A673 (cell line): ENCODE measurements at regions not wholly inside any gene's neighbourhood (a gene's known extent, or its start where the extent isn't known, plus 50 kb on each side); places are given as distances from the start of the nearest gene placed in this dataset.

Experiments used
- BruUV-seq: library from RNA; stranded (reverse); fragments of 400-500 nt; replicated peaks from 2 replicates; lab custom pipeline; 2021; lab: Mats Ljungman, UMichigan
- CTCF ChIA-PET: fragments of 300-600 bp; sonication (Branson Sonifier 250); formaldehyde crosslinking; loops from one replicate; lab custom pipeline; 2022; ENCODE audit warnings: antibody characterized with exemption; lab: Charles Lee
- POLR2A ChIA-PET: fragments of 300-600 bp; sonication (Branson Sonifier 250); formaldehyde crosslinking; loops from one replicate; lab custom pipeline; 2022; ENCODE audit warnings: antibody characterized with exemption; ENCODE audit not compliant: low non-redundant PET; lab: Charles Lee
- DNase-seq: peaks from one replicate; pipeline ENCODE4 v3.0.0-alpha.2; 2015; ENCODE audit warnings: low spot score
- H3K27ac ChIP-seq: fragments of 200-600 bp; sonication (generic); 2 replicates; pipeline ENCODE4 v1.5.1; 2016; ENCODE audit warnings: mixed run types, low read depth, mild to moderate bottlenecking, mixed read lengths, antibody characterized with exemption, low read length; ENCODE audit not compliant: poor library complexity, severe bottlenecking
- H3K27me3 ChIP-seq: fragments of 200-600 bp; sonication (generic); replicated peaks from 2 replicates; pipeline ENCODE4 v1.6.1; 2017; ENCODE audit warnings: mixed run types, low read depth, mild to moderate bottlenecking, mixed read lengths, antibody characterized with exemption, low read length; ENCODE audit not compliant: insufficient read depth, poor library complexity
- H3K36me3 ChIP-seq: fragments of 200-600 bp; sonication (generic); 2 replicates; pipeline ENCODE4 v1.6.1; 2016; ENCODE audit warnings: mixed run types, mild to moderate bottlenecking, mixed read lengths, antibody characterized with exemption, low read length; ENCODE audit not compliant: insufficient read depth, poor library complexity, severe bottlenecking
- H3K4me1 ChIP-seq: fragments of 200-600 bp; sonication (generic); 2 replicates; pipeline ENCODE4 v1.6.1; 2017; ENCODE audit warnings: mixed run types, mild to moderate bottlenecking, mixed read lengths, antibody characterized with exemption, low read length; ENCODE audit not compliant: insufficient read depth, poor library complexity, severe bottlenecking
- H3K4me3 ChIP-seq: fragments of 200-600 bp; sonication (generic); 2 replicates; pipeline ENCODE4 v1.5.1; 2016; ENCODE audit warnings: low read depth, mixed run types, mild to moderate bottlenecking, mixed read lengths, low read length; ENCODE audit not compliant: poor library complexity, severe bottlenecking
- H3K9me3 ChIP-seq: fragments of 200-600 bp; sonication (generic); 2 replicates; pipeline ENCODE4 v1.6.1; 2016; ENCODE audit warnings: mixed run types, low read depth, mild to moderate bottlenecking, mixed read lengths, antibody characterized with exemption, low read length; ENCODE audit not compliant: poor library complexity, severe bottlenecking
- CTCF ChIP-seq: fragments of 300-800, 200-600 bp; sonication (generic); conservative IDR thresholded peaks from 2 replicates; pipeline ENCODE4 v1.5.1; 2017; ENCODE audit warnings: low read depth, mild to moderate bottlenecking, antibody characterized with exemption, low read length, moderate library complexity, mixed read lengths
- EZH2 ChIP-seq: fragments of 200-600 bp; sonication (generic); IDR thresholded peaks from 2 replicates; pipeline ENCODE4 v1.6.1; 2017; ENCODE audit warnings: borderline replicate concordance, low read depth, mild to moderate bottlenecking, mixed read lengths, antibody characterized with exemption, low read length; ENCODE audit not compliant: poor library complexity, severe bottlenecking
- intact Hi-C: fragments of 100-400 bp; cut with micrococcal nuclease; formaldehyde crosslinking; loops from one replicate; pipeline ENCODE4 v1.10.0; 2022; ENCODE audit not compliant: unreplicated experiment

- TF ChIP-seq EZH2 (no peak), CTCF (no peak)
- CTCF ChIA-PET: no interaction called here
- intact Hi-C loops: no loop called here
- POLR2A ChIA-PET: no interaction called here
- no peak overlapping the region for H3K4me3 ChIP-seq
- H3K36me3 ChIP-seq: no peaks in the 10 kb centered on the region
- no peaks in the 10 kb centered on the region for H3K27me3 ChIP-seq
- no peak for DNase-seq
- no peaks in the 10 kb centered on the region for H3K4me1 ChIP-seq
- H3K27ac ChIP-seq: no peak overlapping the region
- no TSS peak for BruUV-seq
- no peaks in the 10 kb centered on the region for H3K9me3 ChIP-seq
These were observed 626.0 kb downstream of the CDH26 start for GRCh38 chr20:60584221-60584620.

GRCh38 chr20:60585651-60586050 lies 627.4 kb downstream of the CDH26 start:
- ChIA-PET CTCF (no interaction called here), POLR2A (no interaction called here)
- no peak overlapping the region for H3K4me3 ChIP-seq
- no peak overlapping the region for H3K27ac ChIP-seq
- DNase-seq: no peak
- H3K4me1 ChIP-seq: no peaks in the 10 kb centered on the region
- BruUV-seq: no TSS peak
- no peaks in the 10 kb centered on the region for H3K27me3 ChIP-seq
- no peaks in the 10 kb centered on the region for H3K9me3 ChIP-seq
- intact Hi-C loops: no loop called here
- no peaks in the 10 kb centered on the region for H3K36me3 ChIP-seq
- TF ChIP-seq EZH2 (no peak), CTCF (no peak)

GRCh38 chr20:60586269-60587050 lies 628.2 kb downstream of the CDH26 start:
- POLR2A ChIA-PET: no interaction called here
- TF ChIP-seq CTCF (no peak), EZH2 (no peak)
- no TSS peak for BruUV-seq
- H3K36me3 ChIP-seq: no peaks in the 10 kb centered on the region
- DNase-seq: no peak
- no peaks in the 10 kb centered on the region for H3K27me3 ChIP-seq
- no peaks in the 10 kb centered on the region for H3K4me1 ChIP-seq
- intact Hi-C loops: no loop called here
- H3K4me3 ChIP-seq: no peak overlapping the region
- CTCF ChIA-PET: no interaction called here
- H3K9me3 ChIP-seq: no peaks in the 10 kb centered on the region
- H3K27ac ChIP-seq: no peak overlapping the region
